Renal cortical epithelial cell (primary cell): ENCODE measurements at regions not wholly inside any gene's neighbourhood (a gene's known extent, or its start where the extent isn't known, plus 50 kb on each side); places are given as distances from the start of the nearest gene placed in this dataset.
A peak's percentile ranks its signal among the peaks of the same experiment; 100 is the strongest.

ENCODE experiments used
- DNase-seq: peaks from one replicate; pipeline ENCODE4 v3.0.0-alpha.2; 2011; ENCODE audit warnings: low read depth

DNA sequence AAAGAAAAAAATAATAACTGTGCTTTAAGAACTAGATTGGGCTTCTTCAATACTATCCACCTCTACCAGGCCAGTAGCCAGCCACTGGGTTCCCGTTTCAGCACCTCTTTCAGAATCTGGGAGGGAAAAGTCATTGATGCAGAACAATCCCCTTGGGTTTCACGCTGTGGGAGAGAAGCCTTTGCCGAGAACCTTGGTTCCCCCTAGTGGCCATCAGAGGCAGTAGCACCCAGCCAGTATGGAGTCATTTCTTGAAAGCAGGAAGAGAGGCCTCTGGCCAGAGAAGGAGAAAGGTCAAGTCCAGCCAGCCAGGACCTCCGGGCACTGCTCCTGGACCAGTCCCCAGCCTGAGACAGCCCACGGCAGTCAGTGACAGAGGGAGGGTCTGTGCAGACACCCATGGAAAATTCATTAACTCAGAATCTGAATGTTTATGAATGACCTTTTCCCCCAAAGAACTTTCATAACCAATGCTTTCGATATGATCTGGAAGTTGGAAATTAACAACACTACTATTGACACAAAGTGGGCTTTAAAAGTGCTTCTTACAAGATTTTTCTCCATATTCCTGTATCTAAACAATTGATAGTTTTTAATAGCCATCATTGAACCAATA, 51.2 kb upstream of the CDH5 start:
- DNase-seq = peak; percentile 68

DNA sequence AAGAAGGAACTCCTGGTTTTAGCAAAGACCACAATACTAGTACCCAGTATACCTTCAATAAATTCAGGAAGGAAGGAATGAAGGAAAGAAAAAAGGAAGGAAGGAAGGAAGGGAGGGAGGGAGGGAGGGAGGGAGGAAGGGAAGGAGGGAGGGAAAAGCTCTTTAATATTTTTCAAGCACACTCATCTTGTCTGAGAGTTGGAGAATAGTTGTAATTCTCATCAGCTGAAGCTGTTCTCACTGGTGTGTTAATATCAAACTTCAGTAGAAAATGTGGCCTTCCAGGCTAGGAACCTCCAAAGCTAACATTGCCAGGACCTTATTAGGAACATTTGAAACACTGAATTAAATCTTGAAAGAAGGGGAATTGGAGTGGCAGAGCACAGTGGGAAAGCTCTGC, 55.2 kb upstream of the CDH5 start:
- no peak for DNase-seq

DNA sequence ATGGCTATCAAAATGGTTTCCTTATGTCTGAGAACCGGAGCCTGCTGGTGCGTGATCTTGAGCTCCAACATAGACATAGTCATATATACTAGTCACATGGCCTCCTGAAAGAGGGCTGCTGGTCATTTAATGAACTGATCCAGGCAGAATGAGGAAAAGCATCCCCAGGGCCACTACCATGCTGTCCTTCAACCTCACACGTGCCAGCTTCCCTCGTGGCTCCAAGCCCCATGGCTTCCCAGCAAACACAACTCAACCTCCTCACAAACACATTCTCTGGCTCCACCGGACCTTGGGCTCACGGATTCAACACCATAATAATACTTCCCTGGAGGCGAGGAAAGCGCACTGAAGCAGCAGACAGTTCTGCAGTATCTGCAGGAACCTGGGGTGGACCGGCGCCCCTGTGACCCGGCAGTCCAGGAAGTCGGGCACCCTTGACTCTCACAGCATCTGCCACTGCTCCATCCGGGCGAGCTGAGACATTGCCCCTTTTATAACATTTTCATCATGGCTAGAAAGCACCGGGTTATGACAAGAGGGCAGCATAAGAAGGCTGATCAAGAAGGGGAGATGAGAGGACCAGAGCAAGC, 57.2 kb upstream of the CDH5 start:
- no peak for DNase-seq

GRCh38 chr16:66308096-66308495, 58.4 kb upstream of the CDH5 start:
- DNase-seq = no peak

GRCh38 chr16:66306366-66307150, 59.9 kb upstream of the CDH5 start:
- no peak for DNase-seq

- DNase-seq = no peak
Measured at GRCh38 chr16:66304961-66305360, 61.5 kb upstream of the CDH5 start.

- no peak for DNase-seq
Measured at GRCh38 chr16:66304151-66304550, 62.3 kb upstream of the CDH5 start.

DNA sequence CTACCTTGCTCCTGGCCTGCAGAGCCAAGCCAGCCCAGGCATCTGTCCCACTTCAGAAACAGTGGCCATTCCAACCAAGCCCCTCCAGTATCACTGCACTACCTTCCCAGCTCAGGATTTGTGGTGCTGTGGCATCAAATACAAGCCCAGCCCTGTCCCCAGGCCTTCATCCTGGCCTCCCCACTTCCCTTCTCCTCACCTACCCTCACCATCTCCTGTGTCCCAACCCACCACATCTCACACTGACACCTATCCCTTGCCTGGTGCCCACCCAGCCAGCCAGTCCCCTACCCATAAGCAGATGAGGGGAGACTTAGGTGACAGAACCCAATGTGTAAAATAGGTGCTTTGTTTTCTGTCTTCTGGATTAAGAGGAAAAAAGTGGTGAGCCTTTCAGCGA, 66.0 kb upstream of the CDH5 start:
- no peak for DNase-seq

DNA sequence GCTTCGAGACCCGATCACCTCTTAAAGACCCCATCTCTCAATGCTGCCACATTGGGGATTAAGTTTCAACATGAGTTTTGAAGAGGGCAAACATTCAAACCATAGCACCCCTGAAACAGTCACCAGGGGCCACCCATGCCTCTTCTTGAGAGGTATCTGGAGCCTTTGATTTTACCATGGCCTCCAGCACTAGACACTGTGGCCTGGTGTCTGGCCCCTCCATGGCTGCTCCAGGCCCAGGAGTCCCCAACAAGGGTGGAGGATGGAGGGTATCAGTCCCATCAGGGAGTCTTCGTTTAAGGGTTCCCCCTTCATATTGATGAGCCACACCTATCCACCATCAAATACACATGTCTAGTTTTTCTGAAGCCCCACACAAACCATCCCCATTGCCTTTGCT, 66.5 kb upstream of the CDH5 start:
- no peak for DNase-seq

DNA sequence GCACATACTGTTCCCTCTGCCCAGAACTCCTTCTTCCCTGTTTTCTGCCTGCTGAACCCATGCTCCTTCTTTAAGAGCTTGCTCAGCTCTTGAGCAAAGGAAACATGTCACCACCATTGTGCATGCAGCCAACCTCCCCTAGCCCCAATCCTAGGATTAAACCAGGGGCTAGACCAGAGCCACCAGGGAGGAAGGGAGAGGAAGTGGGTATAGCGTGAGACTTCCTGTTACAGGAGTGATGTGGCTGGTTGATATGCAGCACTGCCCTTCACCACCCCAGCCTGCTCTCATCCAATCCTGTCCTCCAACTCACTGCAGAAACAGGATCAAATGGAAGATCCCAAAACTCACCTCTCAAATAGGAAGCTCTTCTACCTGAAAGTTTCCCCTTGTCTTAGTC, 67.1 kb upstream of the CDH5 start:
- no peak for DNase-seq

- DNase-seq = no peak
Measured at GRCh38 chr16:66298571-66299120, 67.8 kb upstream of the CDH5 start.

DNA sequence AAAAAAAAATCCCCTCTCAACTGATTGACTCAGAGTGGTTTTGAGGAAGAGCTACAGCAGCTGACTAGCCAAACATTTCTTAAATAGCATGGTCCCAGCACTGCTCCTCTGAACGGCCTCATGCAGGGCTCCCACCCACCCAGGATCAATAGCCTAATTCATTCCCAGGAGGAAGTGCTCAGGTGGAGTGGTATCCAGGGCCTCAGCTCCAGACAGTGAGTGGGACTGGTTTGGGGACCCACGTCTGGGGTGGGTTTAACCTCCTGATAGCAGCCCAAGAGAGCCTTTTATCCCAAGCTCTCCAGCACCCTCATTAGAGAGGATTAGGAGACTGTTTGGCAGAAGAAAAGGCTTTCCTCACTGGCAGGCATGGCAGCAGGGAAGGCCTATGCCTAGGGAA, 68.5 kb upstream of the CDH5 start:
- DNase-seq = no peak

DNA sequence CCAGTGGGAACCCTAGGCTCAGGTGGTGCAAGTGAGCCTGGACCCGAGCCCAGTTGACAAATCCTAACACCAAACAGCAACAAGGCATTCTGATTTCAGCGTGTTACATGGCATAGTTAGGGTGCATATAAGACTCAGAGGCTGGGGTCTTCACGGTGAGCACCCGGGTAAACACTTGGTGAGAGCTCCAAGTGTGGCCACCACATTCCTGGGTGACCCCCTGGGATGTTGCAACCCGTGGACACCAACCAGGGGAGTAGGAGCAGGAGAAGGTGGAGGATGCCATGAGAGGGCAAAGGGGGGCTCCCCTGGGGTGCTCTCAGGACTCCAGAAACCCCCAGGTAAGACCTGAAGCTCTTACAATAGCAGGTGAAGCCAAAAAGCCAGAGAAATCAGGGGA, 69.9 kb upstream of the CDH5 start:
- no peak for DNase-seq

GRCh38 chr16:66295761-66296546, 70.5 kb upstream of the CDH5 start:
- DNase-seq = no peak

- no peak for DNase-seq
Measured at GRCh38 chr16:66295213-66295612, 71.3 kb upstream of the CDH5 start.

DNA sequence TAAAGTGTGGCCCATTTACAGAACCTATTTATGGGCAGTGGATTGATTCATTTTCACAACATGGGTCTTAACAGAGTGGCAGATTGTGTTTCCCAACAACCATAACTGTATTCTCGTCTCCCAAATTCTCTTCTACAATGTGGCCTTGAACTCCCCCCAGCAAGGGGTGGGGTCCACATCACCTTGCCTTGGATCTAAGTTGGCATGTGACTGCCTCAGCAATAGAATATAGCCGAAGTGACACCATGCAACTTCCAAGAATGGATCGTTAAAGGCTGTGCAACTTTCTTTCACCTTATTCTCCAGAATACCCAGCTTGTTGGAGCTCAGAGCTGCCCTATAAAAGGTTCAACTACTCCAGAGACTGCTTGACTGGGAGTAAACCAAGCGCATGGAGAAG, 72.0 kb upstream of the CDH5 start:
- DNase-seq = no peak

DNA sequence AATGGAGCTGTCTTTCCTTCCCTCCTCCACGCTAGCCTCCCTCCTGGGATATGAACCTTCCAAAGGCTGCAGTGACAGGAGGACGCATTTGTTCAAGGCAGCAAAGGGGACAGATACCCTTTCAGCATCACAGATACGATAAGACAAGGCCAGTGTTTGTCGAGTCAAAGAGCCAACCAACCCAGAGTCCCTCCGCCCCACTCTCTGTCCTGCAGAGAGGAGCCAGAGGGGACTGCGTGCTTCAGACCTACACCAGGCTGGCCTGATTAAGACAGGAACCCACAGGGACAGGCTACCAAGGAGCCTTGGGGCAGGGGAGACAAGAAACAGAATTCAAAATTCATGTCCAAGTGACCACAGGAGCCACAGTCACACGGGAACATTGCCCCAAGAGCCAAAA, 72.6 kb upstream of the CDH5 start:
- no peak for DNase-seq

- DNase-seq = no peak
Measured at GRCh38 chr16:66293207-66293735, 73.2 kb upstream of the CDH5 start.

DNA sequence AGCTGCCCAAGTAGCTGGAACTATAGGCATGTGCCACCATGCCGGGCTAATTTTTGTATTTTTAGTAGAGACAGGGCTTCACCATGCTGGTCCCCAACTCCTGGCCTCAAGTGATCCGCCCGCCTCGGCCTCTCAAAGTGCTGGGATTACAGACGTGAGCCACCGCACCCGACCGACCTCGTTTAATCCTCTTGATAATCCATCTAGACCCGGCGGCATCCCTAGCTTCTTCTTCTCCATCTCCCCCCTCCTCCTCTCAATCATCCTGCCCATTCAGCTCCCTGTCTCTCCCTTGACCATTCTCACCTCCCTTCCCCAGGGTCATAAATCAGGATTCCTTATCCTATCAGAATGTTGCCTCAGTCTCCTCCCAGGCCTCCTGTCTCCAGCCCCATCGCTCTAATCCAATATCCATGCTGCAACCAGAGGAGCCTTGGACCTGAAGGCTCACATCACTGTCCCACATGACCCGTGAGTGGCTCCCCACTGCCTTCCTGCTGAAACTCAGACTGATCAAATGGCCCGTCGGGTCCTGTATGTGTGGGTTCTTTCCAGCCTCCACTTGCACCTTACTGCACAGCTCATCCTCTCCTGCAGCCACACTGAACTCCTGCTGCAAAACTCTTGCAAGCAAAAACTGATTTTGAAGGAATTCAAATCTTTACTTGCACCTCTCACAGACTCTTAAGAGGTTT, 74.1 kb upstream of the CDH5 start:
- no peak for DNase-seq

DNA sequence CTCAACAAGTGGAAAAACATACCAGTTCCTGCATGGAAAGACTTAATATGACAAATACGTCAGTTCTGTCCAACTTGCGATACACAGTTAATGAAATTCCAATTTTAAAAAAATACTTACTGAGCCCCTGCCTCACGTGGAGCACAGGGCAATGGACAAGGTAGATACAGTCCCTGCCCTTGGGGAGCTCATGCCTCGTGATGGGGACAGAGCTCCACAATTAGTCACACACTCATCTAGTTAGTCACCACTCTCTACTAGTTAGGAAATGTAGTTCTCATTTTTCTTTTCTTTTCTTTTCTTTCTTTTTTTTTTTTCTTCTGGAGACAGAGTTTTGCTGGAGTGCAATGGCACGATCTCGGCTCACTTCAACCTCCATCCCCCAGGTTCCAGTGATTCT, 74.7 kb upstream of the CDH5 start:
- no peak for DNase-seq

- DNase-seq = no peak
Measured at GRCh38 chr16:66290431-66290830, 76.1 kb upstream of the CDH5 start.
